PC-9 (cell line): ENCODE measurements at regions not wholly inside any gene's neighbourhood (a gene's known extent, or its start where the extent isn't known, plus 50 kb on each side); places are given as distances from the start of the nearest gene placed in this dataset.

Experiments
- BruUV-seq: library from RNA; stranded (reverse); fragments of 400-500 nt; replicated peaks from 2 replicates; lab custom pipeline; 2021; lab: Mats Ljungman, UMichigan
- CTCF ChIA-PET: fragments of 300-600 bp; sonication (Branson Sonifier 250); formaldehyde crosslinking; loops from one replicate; lab custom pipeline; 2022; ENCODE audit warnings: antibody characterized with exemption; lab: Charles Lee
- POLR2A ChIA-PET: fragments of 300-600 bp; sonication (Branson Sonifier 250); formaldehyde crosslinking; loops from one replicate; lab custom pipeline; 2022; ENCODE audit warnings: antibody characterized with exemption; ENCODE audit not compliant: unreplicated experiment; lab: Charles Lee
- DNase-seq, 2 experiments: peaks; one replicate each; pipeline versions ENCODE4 v3.0.0 to v3.0.0-alpha.2; 2015 to 2022; ENCODE audit warnings: mixed read lengths in 1 of 2
- H2AFZ ChIP-seq: fragments of 200-600 bp; sonication (generic); 2 replicates; pipeline ENCODE4 v1.8.1; 2017; ENCODE audit warnings: antibody characterized with exemption
- H3F3A ChIP-seq: fragments of 200-600 bp; sonication (generic); 2 replicates; pipeline ENCODE4 v1.8.1; 2017; ENCODE audit warnings: antibody characterized with exemption, mild to moderate bottlenecking, low read depth; ENCODE audit not compliant: insufficient read depth
- H3K27ac ChIP-seq: fragments of 200-600 bp; sonication (generic); 2 replicates; pipeline ENCODE4 v1.6.1; 2016; ENCODE audit warnings: mixed run types
- H3K27me3 ChIP-seq: fragments of 200-600 bp; sonication (generic); 2 replicates; pipeline ENCODE4 v1.6.1; 2016; ENCODE audit warnings: low read depth, mixed run types; ENCODE audit not compliant: insufficient read depth
- H3K36me3 ChIP-seq: fragments of 200-600 bp; sonication (generic); 2 replicates; pipeline ENCODE4 v1.6.1; 2016; ENCODE audit warnings: low read depth, mixed run types
- H3K4me1 ChIP-seq: fragments of 200-600 bp; sonication (generic); replicated peaks from 2 replicates; pipeline ENCODE4 v1.6.1; 2016; ENCODE audit warnings: mixed run types; ENCODE audit not compliant: insufficient read depth
- H3K4me2 ChIP-seq: fragments of 200-600 bp; sonication (generic); 2 replicates; pipeline ENCODE4 v1.6.1; 2017; ENCODE audit warnings: mixed run types
- H3K4me3 ChIP-seq: fragments of 200-600 bp; sonication (generic); 2 replicates; pipeline ENCODE4 v1.6.1; 2016; ENCODE audit warnings: mixed run types
- H3K79me2 ChIP-seq: fragments of 200-600 bp; sonication (generic); 2 replicates; pipeline ENCODE4 v1.6.1; 2017; ENCODE audit warnings: low read depth, mixed run types
- H3K9me2 ChIP-seq: fragments of 200-600 bp; sonication (generic); 2 replicates; pipeline ENCODE4 v1.8.1; 2017; ENCODE audit warnings: mild to moderate bottlenecking; ENCODE audit not compliant: insufficient read depth
- H3K9me3 ChIP-seq: fragments of 200-600 bp; sonication (generic); 2 replicates; pipeline ENCODE4 v1.8.1; 2016; ENCODE audit warnings: low read depth; ENCODE audit not compliant: insufficient read depth
- H4K20me1 ChIP-seq: fragments of 200-600 bp; sonication (generic); 2 replicates; pipeline ENCODE4 v1.8.1; 2017; ENCODE audit not compliant: insufficient read depth
- CTCF ChIP-seq: fragments of 200-600 bp; sonication (generic); conservative IDR thresholded peaks from 2 replicates; pipeline ENCODE4 v1.6.1; 2017; ENCODE audit warnings: mixed run types, antibody characterized with exemption, mild to moderate bottlenecking, moderate library complexity
- EZH2 ChIP-seq: fragments of 200-600 bp; sonication (generic); IDR thresholded peaks from 2 replicates; pipeline ENCODE4 v1.8.0; 2017; ENCODE audit warnings: antibody characterized with exemption, low read depth
- intact Hi-C: fragments of 100-400 bp; cut with micrococcal nuclease; formaldehyde crosslinking; loops from one replicate; pipeline ENCODE4 v1.10.0; 2022; ENCODE audit not compliant: unreplicated experiment

- no peak overlapping the region for H3K27ac ChIP-seq
- H4K20me1 ChIP-seq, result no peaks in the 10 kb centered on the region
- H3K9me2 ChIP-seq, result no peaks in the 10 kb centered on the region
- POLR2A ChIA-PET, result no interaction called here
- CTCF ChIA-PET, result no interaction called here
- no peak for TF ChIP-seq EZH2
- TF ChIP-seq CTCF, result no peak
- H3K4me2 ChIP-seq, result no peak overlapping the region
- no peaks in the 10 kb centered on the region for H3K36me3 ChIP-seq
- no TSS peak for BruUV-seq
- H3K79me2 ChIP-seq, result no peaks in the 10 kb centered on the region
- no peak overlapping the region for H2AFZ ChIP-seq
- intact Hi-C loops, result no loop called here
- DNase-seq, result no peak
- H3F3A ChIP-seq, result no peaks in the 10 kb centered on the region
- no peaks in the 10 kb centered on the region for H3K4me1 ChIP-seq
- no peaks in the 10 kb centered on the region for H3K27me3 ChIP-seq
- no peaks in the 10 kb centered on the region for H3K9me3 ChIP-seq
- H3K4me3 ChIP-seq, result no peak overlapping the region
These were observed 1031.6 kb upstream of the SEMA6D start for GRCh38 chr15:46685681-46686080.

- DNase-seq, result no peak
- no peaks in the 10 kb centered on the region for H3K27me3 ChIP-seq
- no peaks in the 10 kb centered on the region for H3K4me1 ChIP-seq
- no peaks in the 10 kb centered on the region for H4K20me1 ChIP-seq
- H3K9me3 ChIP-seq, result no peaks in the 10 kb centered on the region
- no peaks in the 10 kb centered on the region for H3K79me2 ChIP-seq
- BruUV-seq, result no TSS peak
- TF ChIP-seq EZH2, result no peak
- TF ChIP-seq CTCF, result no peak
- no peak overlapping the region for H3K4me2 ChIP-seq
- CTCF ChIA-PET, result no interaction called here
- no peaks in the 10 kb centered on the region for H3K9me2 ChIP-seq
- H3K4me3 ChIP-seq, result no peak overlapping the region
- no peak overlapping the region for H2AFZ ChIP-seq
- H3K36me3 ChIP-seq, result no peaks in the 10 kb centered on the region
- H3K27ac ChIP-seq, result no peak overlapping the region
- intact Hi-C loops, result no loop called here
- H3F3A ChIP-seq, result no peaks in the 10 kb centered on the region
- POLR2A ChIA-PET, result no interaction called here
These were observed 1021.0 kb upstream of the SEMA6D start for GRCh38 chr15:46696281-46696680.

- BruUV-seq, result no TSS peak
- TF ChIP-seq CTCF (no peak), EZH2 (no peak)
These were observed 1016.0 kb upstream of the SEMA6D start for GRCh38 chr15:46701346-46701745.

More at GRCh38 chr15:46701346-46701745, 1016.0 kb upstream of the SEMA6D start:
- no peak for DNase-seq
- Histone ChIP-seq H3K4me2 (no peak overlapping the region), H3K27ac (no peak overlapping the region), H3F3A (no peaks in the 10 kb centered on the region), H3K79me2 (no peaks in the 10 kb centered on the region), H4K20me1 (no peaks in the 10 kb centered on the region), H3K9me3 (no peaks in the 10 kb centered on the region), H3K9me2 (no peaks in the 10 kb centered on the region), H3K4me3 (no peak overlapping the region), H2AFZ (no peak overlapping the region), H3K4me1 (no peaks in the 10 kb centered on the region), H3K36me3 (no peaks in the 10 kb centered on the region), H3K27me3 (no peaks in the 10 kb centered on the region)
- intact Hi-C loops, result no loop called here
- CTCF ChIA-PET, result no interaction called here
- POLR2A ChIA-PET, result no interaction called here
